ENCODE measurements at regions not wholly inside any gene's neighbourhood (a gene's known extent, or its start where the extent isn't known, plus 50 kb on each side); places are given as distances from the start of the nearest gene placed in this dataset.
"Not testable (repeated sequence)": the region's sequence is repeated elsewhere in the genome, so short reads cannot be mapped to it uniquely, and the experiment has no call there.

DNA sequence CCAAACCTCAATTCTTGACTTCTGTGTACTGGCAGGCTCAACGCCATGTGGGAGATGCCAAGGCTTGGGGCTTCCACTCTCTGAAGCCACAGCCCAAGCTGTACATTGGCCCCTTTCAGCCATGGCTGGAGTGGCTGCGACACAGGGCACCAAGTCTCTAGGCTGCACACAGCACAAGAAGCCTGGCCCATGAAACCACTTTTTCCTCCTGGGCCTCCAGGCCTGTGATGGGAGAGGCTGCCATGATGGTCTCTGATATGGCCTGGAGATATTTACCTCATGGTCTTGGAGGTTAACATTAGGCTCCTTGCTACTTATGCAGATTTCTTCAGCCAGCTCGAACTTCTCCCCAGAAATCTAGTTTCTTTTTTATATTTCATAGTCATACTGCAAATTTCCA lies 724.1 kb downstream of the RNF144A start:
- H3K4me2 ChIP-seq (ENCODE audit: insufficient read depth, low read length); in situ Hi-C loops (cut with MboI); POLR2A ChIA-PET; H3K79me2 ChIP-seq (ENCODE audit: control insufficient read depth, insufficient read depth, low read length); H3K9me3 ChIP-seq (replicated peaks; ENCODE audit: control insufficient read depth, insufficient read depth, low read depth, low read length); H3K9me1 ChIP-seq (ENCODE audit: control insufficient read depth, insufficient read depth, low read length); BruUV-seq (replicated peaks); H3K4me1 ChIP-seq (replicated peaks in 1 of 2; ENCODE audit: control insufficient read depth in 2 of 2, insufficient read depth in 2 of 2, low read length in 2 of 2); CTCF ChIA-PET (ENCODE audit: low intra/inter-chr PET ratio); H2AFZ ChIP-seq (ENCODE audit: low read depth, low read length); H3K9ac ChIP-seq (ENCODE audit: insufficient read depth in 1 of 2, low read depth in 2 of 2, low read length in 2 of 2); H3K36me3 ChIP-seq (ENCODE audit: control insufficient read depth, insufficient read depth, low read length); FAIRE-seq; DNase-seq (ENCODE audit: extremely low read depth in 1 of 4, low spot score in 3 of 4); ATAC-seq; H3K27me3 ChIP-seq (ENCODE audit: control insufficient read depth in 2 of 2, insufficient read depth in 2 of 2, low read length in 2 of 2); intact Hi-C loops (cut with micrococcal nuclease); H3K27ac ChIP-seq (ENCODE audit: extremely low read depth, low read depth, low read length); H4K20me1 ChIP-seq (replicated peaks; ENCODE audit: control insufficient read depth, insufficient read depth, low read length); H3K4me3 ChIP-seq: not testable (repeated sequence)
- 3% methylated on average over 3 of the region's 3 CpGs for WGBS (ENCODE audit: insufficient coverage, low coverage, missing lambda C conversion rate)

DNA sequence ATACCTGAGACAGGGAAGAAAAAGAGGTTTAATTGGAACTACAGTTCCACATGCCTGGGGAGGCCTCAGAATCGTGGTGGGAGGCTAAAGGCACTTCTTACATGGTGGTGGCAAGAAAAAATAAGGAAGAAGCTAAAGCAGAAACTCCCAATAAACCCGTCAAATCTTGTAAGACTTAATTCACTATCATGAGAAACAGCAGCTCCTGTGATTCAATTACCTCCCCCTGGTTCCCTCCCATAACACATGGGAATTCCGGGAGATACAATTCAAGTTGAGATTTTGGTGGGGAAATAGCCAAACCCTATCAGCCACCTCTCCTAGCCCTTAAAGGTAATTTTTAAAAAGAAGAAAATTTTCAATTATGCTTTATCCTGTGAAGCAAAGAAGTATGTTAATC lies 728.8 kb downstream of the RNF144A start:
- Histone ChIP-seq H3K79me2 (ENCODE audit: control insufficient read depth, insufficient read depth, low read length) (no peaks in the 10 kb centered on the region), H3K4me1 (replicated peaks in 1 of 2; ENCODE audit: control insufficient read depth in 2 of 2, insufficient read depth in 2 of 2, low read length in 2 of 2) (no peaks in the 10 kb centered on the region), H3K27ac (ENCODE audit: extremely low read depth, low read depth, low read length) (no peak overlapping the region), H3K27me3 (ENCODE audit: control insufficient read depth in 2 of 2, insufficient read depth in 2 of 2, low read length in 2 of 2) (no peaks in the 10 kb centered on the region), H3K36me3 (ENCODE audit: control insufficient read depth, insufficient read depth, low read length) (no peaks in the 10 kb centered on the region), H4K20me1 (replicated peaks; ENCODE audit: control insufficient read depth, insufficient read depth, low read length) (no peaks in the 10 kb centered on the region), H3K9me1 (ENCODE audit: control insufficient read depth, insufficient read depth, low read length) (no peaks in the 10 kb centered on the region), H3K4me3 (no peak overlapping the region), H2AFZ (ENCODE audit: low read depth, low read length) (no peak overlapping the region), H3K9ac (ENCODE audit: insufficient read depth in 1 of 2, low read depth in 2 of 2, low read length in 2 of 2) (no peak overlapping the region), H3K9me3 (replicated peaks; ENCODE audit: control insufficient read depth, insufficient read depth, low read depth, low read length) (no peaks in the 10 kb centered on the region), H3K4me2 (ENCODE audit: insufficient read depth, low read length) (no peak overlapping the region)
- DNase-seq (ENCODE audit: extremely low read depth in 1 of 4, low spot score in 3 of 4) (no peak), FAIRE-seq (no peak), ATAC-seq (no peak)
- intact Hi-C loops (cut with micrococcal nuclease): no loop called here
- POLR2A ChIA-PET: no interaction called here
- CTCF ChIA-PET (ENCODE audit: low intra/inter-chr PET ratio): no interaction called here
- 0% methylated on average over 3 of the region's 3 CpGs for WGBS (ENCODE audit: insufficient coverage, low coverage, missing lambda C conversion rate)
- in situ Hi-C loops (cut with MboI): no loop called here
- no TSS peak for BruUV-seq (replicated peaks)
- TF ChIP-seq ZNF282 (CRISPR knock-in tag; IDR thresholded peaks at IDR 0.05): no peak
- no peak for TF ChIP-seq ZEB2 (IDR thresholded peaks at IDR 0.05)
- no peak for TF ChIP-seq NFYB (IDR thresholded peaks at IDR 0.05; ENCODE audit: extremely low read depth, insufficient read length)
- TF ChIP-seq ERF (CRISPR knock-in tag; IDR thresholded peaks at IDR 0.05): no peak
- TF ChIP-seq KHSRP (IDR thresholded peaks at IDR 0.05): no peak
- TF ChIP-seq TAF1 (IDR thresholded peaks at IDR 0.05; ENCODE audit: control insufficient read depth, extremely low read depth, insufficient read depth, low read length, severe bottlenecking): no peak
- TF ChIP-seq FOXJ2 (tag; IDR thresholded peaks at IDR 0.05): no peak
- TF ChIP-seq ZSCAN32 (CRISPR knock-in tag; IDR thresholded peaks at IDR 0.05): no peak
- TF ChIP-seq ZZZ3 (IDR thresholded peaks at IDR 0.05): no peak
- TF ChIP-seq, protein P1, sequence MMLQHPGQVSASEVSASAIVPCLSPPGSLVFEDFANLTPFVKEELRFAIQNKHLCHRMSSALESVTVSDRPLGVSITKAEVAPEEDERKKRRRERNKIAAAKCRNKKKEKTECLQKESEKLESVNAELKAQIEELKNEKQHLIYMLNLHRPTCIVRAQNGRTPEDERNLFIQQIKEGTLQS (IDR thresholded peaks at IDR 0.05): no peak
- TF ChIP-seq, protein P1 (CRISPR knock-in tag; conservative IDR thresholded peaks at IDR 0.05): no peak
- no peak for TF ChIP-seq POLR2AphosphoS2 (IDR thresholded peaks at IDR 0.05; ENCODE audit: low read length)
- no peak for TF ChIP-seq JUN (IDR thresholded peaks at IDR 0.05; ENCODE audit: borderline replicate concordance, low read depth, low read length)
- TF ChIP-seq JUN (CRISPR knock-in tag; IDR thresholded peaks at IDR 0.05; ENCODE audit: borderline replicate concordance): no peak
- TF ChIP-seq, protein P2, sequence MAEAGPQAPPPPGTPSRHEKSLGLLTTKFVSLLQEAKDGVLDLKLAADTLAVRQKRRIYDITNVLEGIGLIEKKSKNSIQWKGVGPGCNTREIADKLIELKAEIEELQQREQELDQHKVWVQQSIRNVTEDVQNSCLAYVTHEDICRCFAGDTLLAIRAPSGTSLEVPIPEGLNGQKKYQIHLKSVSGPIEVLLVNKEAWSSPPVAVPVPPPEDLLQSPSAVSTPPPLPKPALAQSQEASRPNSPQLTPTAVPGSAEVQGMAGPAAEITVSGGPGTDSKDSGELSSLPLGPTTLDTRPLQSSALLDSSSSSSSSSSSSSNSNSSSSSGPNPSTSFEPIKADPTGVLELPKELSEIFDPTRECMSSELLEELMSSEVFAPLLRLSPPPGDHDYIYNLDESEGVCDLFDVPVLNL (CRISPR knock-in tag; IDR thresholded peaks at IDR 0.05; ENCODE audit: low read depth): no peak
- no peak for TF ChIP-seq ZNF695 (CRISPR knock-in tag; IDR thresholded peaks at IDR 0.05)

All from K562 (cell line).